ENCODE measurements at regions not wholly inside any gene's neighbourhood (a gene's known extent, or its start where the extent isn't known, plus 50 kb on each side); places are given as distances from the start of the nearest gene placed in this dataset.

DNA sequence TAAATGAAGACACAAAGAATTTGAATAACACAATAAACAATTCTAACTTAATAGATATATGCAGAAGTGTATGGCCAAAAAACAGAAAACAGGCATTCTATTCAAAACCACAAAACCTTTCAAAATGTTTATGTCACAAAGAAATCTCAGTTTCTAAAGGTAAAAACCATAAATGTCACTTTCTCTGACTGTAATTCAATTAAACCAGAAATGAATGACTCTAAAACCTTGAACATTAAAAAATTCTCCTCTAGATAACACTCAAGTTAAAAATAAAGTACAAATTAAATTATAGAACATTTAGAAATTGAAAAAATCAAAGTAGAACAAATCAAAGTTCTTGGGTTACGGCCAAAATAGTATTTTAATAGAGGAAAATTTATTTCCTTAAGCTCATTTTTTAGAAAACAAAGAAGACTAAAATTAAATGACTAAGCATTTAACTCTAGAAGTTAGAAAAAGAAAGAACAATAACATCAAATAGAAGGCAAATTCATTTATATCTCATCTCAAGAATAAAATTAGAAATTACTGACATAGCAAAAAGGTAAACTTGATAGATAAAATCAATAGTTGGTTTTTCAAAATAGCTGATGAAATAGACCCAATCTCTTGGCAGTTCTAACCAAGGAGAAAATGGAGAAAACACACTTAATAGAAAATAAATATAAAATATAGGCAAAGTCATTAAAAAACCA, 198.8 kb downstream of the TEX36 start:
- no peak overlapping the region for H3K27ac ChIP-seq
- no peaks in the 10 kb centered on the region for H3K36me3 ChIP-seq
- no peak for DNase-seq (ENCODE audit: low spot score in 2 of 2)
- TF ChIP-seq POLR2A (IDR thresholded peaks at IDR 0.05): no peak
- no peak for TF ChIP-seq CTCF (IDR thresholded peaks at IDR 0.05)
- no peak for TF ChIP-seq EP300 (IDR thresholded peaks at IDR 0.05)
- no peaks in the 10 kb centered on the region for H3K27me3 ChIP-seq
- 78 to 89% methylated on average over 1 of the region's 1 CpG for WGBS, 2 donors
- H3K4me1 ChIP-seq: no peaks in the 10 kb centered on the region
- H3K9me3 ChIP-seq: no peaks in the 10 kb centered on the region
- no peak overlapping the region for H3K4me3 ChIP-seq

DNA sequence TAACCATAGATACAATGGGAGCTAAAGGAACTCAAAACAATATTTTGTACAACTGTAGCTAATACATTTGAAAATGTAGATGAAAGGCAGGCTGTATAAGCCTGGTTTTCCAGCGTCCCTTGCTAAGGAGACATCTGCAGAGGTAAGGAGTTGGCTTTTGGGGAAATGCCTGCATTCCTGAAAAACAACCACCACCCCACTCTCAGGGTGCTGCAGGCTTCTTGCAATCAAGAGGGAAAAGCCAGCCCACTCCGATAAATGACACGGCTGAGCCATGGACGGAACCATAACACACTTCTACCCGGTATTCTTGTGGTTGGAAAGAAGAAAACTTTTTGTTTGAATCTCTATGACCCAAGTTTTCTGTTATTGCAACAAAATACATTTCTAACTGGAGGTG, 200.3 kb downstream of the TEX36 start:
- Histone ChIP-seq H3K4me1 (no peaks in the 10 kb centered on the region), H3K4me3 (no peak overlapping the region), H3K27me3 (no peaks in the 10 kb centered on the region), H3K27ac (no peak overlapping the region), H3K36me3 (no peaks in the 10 kb centered on the region), H3K9me3 (no peaks in the 10 kb centered on the region)
- no peak for TF ChIP-seq CTCF (IDR thresholded peaks at IDR 0.05)
- WGBS, 2 donors: 53 to 73% methylated on average over 5 of the region's 5 CpGs
- DNase-seq (ENCODE audit: low spot score in 2 of 2): no peak

DNA sequence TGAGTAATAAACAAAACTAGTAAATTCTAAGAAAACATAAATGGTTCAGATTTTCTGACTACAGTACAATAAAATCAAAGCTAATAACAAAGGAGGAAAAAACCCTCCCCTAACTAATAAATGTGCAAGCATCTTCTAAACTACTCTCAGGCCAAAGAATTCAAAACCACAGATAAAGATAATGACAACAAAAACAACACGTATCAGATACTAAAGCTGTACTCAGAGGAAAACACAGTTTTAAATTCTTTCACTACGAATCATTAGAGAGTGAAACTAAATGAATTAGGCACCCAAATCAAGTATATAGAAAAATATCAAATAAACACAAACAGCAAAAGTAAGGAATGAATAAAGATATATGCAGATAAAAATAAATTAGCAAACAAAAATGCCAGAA, 200.9 kb downstream of the TEX36 start:
- no peak for DNase-seq (ENCODE audit: low spot score in 2 of 2)
- H3K27me3 ChIP-seq: no peaks in the 10 kb centered on the region
- TF ChIP-seq CTCF (IDR thresholded peaks at IDR 0.05) (no peak), POLR2A (IDR thresholded peaks at IDR 0.05) (no peak), EP300 (IDR thresholded peaks at IDR 0.05) (no peak)
- H3K36me3 ChIP-seq: no peaks in the 10 kb centered on the region
- H3K4me1 ChIP-seq: no peaks in the 10 kb centered on the region
- 29 to 44% methylated on average over 2 of the region's 2 CpGs for WGBS, 2 donors
- no peak overlapping the region for H3K27ac ChIP-seq
- no peaks in the 10 kb centered on the region for H3K9me3 ChIP-seq
- no peak overlapping the region for H3K4me3 ChIP-seq

- H3K27ac ChIP-seq: no peak overlapping the region
- no peak for DNase-seq (ENCODE audit: low spot score in 2 of 2)
- H3K9me3 ChIP-seq: no peaks in the 10 kb centered on the region
- H3K27me3 ChIP-seq: no peaks in the 10 kb centered on the region
- H3K4me3 ChIP-seq: no peak overlapping the region
- H3K36me3 ChIP-seq: no peaks in the 10 kb centered on the region
- TF ChIP-seq EP300 (IDR thresholded peaks at IDR 0.05) (no peak), POLR2A (IDR thresholded peaks at IDR 0.05) (no peak), CTCF (IDR thresholded peaks at IDR 0.05) (no peak)
- 88% methylated on average over 4 of the region's 4 CpGs for WGBS, 2 donors
- no peaks in the 10 kb centered on the region for H3K4me1 ChIP-seq
These were observed 203.9 kb downstream of the TEX36 start for GRCh38 chr10:125479059-125479458.

DNA sequence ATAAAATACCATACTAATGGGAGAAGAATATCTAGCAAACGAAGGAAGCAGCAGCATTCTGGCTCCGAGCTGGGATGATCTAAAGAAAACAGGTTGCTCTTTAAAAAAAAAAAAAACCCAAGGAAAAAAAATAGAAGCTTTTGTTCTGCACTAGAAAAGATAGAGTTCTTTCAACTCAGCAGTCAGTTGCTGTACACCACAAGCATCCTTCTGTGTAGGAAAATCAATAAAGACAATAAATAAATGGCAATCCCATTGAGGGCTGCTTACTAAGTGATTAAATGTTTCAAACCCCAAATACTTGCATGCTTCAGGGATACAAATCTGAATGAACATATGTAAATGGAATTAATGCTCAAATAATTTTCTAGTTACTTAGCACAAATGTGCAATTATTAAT, 207.1 kb downstream of the TEX36 start:
- no peaks in the 10 kb centered on the region for H3K4me1 ChIP-seq
- 47 to 62% methylated on average over 2 of the region's 2 CpGs for WGBS, 2 donors
- no peaks in the 10 kb centered on the region for H3K36me3 ChIP-seq
- no peaks in the 10 kb centered on the region for H3K27me3 ChIP-seq
- no peak overlapping the region for H3K4me3 ChIP-seq
- no peak for DNase-seq (ENCODE audit: low spot score in 2 of 2)
- no peak for TF ChIP-seq POLR2A (IDR thresholded peaks at IDR 0.05)
- TF ChIP-seq CTCF (IDR thresholded peaks at IDR 0.05): no peak
- no peak for TF ChIP-seq EP300 (IDR thresholded peaks at IDR 0.05)
- H3K9me3 ChIP-seq: no peaks in the 10 kb centered on the region
- H3K27ac ChIP-seq: no peak overlapping the region
